ENCODE measurements at regions not wholly inside any gene's neighbourhood (a gene's known extent, or its start where the extent isn't known, plus 50 kb on each side); places are given as distances from the start of the nearest gene placed in this dataset.

DNA sequence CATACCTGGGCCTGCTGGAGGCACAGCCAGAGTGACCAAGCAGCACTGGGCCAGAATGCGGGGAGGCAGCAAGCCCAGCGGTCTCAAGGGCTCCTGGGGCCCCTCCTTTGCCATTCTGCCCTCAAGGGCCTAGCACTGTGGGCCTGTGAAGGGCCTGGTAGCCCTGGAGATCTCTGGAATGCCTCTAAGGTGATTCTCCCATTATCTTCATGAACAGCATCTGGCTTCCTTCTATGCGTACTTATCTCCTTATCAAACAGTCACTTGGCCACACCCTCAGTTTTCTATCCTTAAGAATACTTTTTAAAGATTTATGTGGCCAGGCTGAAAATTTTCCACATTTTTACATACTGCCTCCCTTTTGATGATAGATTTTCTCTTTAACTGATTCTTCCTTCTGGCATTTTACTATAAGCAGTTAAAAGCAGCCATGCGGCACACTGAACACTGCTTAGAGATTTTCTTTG lies 67.5 kb upstream of the CCNY start:
- H3K27ac ChIP-seq (ENCODE audit: extremely low read depth, low read depth, low read length), result no peak overlapping the region
- H4K20me1 ChIP-seq (replicated peaks; ENCODE audit: control insufficient read depth, insufficient read depth, low read length), result no peaks in the 10 kb centered on the region
- H3K9me1 ChIP-seq (ENCODE audit: control insufficient read depth, insufficient read depth, low read length), result no peaks in the 10 kb centered on the region
- in situ Hi-C loops (cut with MboI), result no loop called here
- ChIA-PET POLR2A (no interaction called here), CTCF (ENCODE audit: low intra/inter-chr PET ratio) (no interaction called here)
- 15% methylated on average over 4 of the region's 4 CpGs for WGBS (ENCODE audit: insufficient coverage, low coverage, missing lambda C conversion rate)
- ATAC-seq, result peak; percentile 72
- intact Hi-C loops (cut with micrococcal nuclease), result no loop called here
- no TSS peak for BruUV-seq (replicated peaks)
- H3K4me3 ChIP-seq, result no peak overlapping the region
- H3K4me1 ChIP-seq (replicated peaks in 1 of 2; ENCODE audit: control insufficient read depth in 2 of 2, insufficient read depth in 2 of 2, low read length in 2 of 2), result peaks cover 13 to 16% of the 10 kb centered on the region in 2 experiments
- H3K9ac ChIP-seq (ENCODE audit: insufficient read depth in 1 of 2, low read depth in 2 of 2, low read length in 2 of 2), result peak overlapping the region in 1 of 2 experiments; percentile 85; a peak in 2 of 4 replicates
- H3K9me3 ChIP-seq (replicated peaks; ENCODE audit: control insufficient read depth, insufficient read depth, low read depth, low read length), result no peaks in the 10 kb centered on the region
- H3K27me3 ChIP-seq (ENCODE audit: control insufficient read depth in 2 of 2, insufficient read depth in 2 of 2, low read length in 2 of 2), result no peaks in the 10 kb centered on the region
- no peaks in the 10 kb centered on the region for H3K36me3 ChIP-seq (ENCODE audit: control insufficient read depth, insufficient read depth, low read length)
- H3K79me2 ChIP-seq (ENCODE audit: control insufficient read depth, insufficient read depth, low read length), result no peaks in the 10 kb centered on the region
- DNase-seq (ENCODE audit: extremely low read depth in 1 of 4, low spot score in 3 of 4), result peak in 2 of 4 experiments; percentile 20 to 27
- FAIRE-seq, result no peak
- H2AFZ ChIP-seq (ENCODE audit: low read depth, low read length), result peak overlapping the region; percentile 38; the same call in 1 of the 2 replicates
- H3K4me2 ChIP-seq (ENCODE audit: insufficient read depth, low read length), result peak overlapping the region; percentile 35
- TF ChIP-seq ELF1 (tag; IDR thresholded peaks at IDR 0.05) (peak; percentile 20; the same call in 1 of the 2 replicates), TEAD4 (IDR thresholded peaks at IDR 0.05; ENCODE audit: low read length) (peak; percentile 60; the same call in 1 of the 2 replicates), TEAD4 (CRISPR knock-in tag; IDR thresholded peaks at IDR 0.05; ENCODE audit: borderline replicate concordance) (no peak), POLR2AphosphoS5 (IDR thresholded peaks at IDR 0.05; ENCODE audit: control insufficient read depth, insufficient read depth, low read depth, low read length) (no peak), RCOR1 (IDR thresholded peaks at IDR 0.05; ENCODE audit: borderline replicate concordance in 1 of 2, low read depth in 2 of 2, low read length in 2 of 2) (peak in 1 of 2 experiments; percentile 64; a peak in 1 of 4 replicates), ZNF324 (CRISPR knock-in tag; IDR thresholded peaks at IDR 0.05) (no peak), TFAM (CRISPR knock-in tag; conservative IDR thresholded peaks at IDR 0.05) (no peak), CBFA2T3 (IDR thresholded peaks at IDR 0.05) (peak; percentile 21; the same call in 1 of the 2 replicates), SOX6 (IDR thresholded peaks at IDR 0.05) (peak; percentile 28; the same call in 1 of the 2 replicates), ARID1B (IDR thresholded peaks at IDR 0.05) (peak; percentile 52), EP300 (IDR thresholded peaks at IDR 0.05; ENCODE audit: low read length) (peak; percentile 65), SMARCE1 (IDR thresholded peaks at IDR 0.05) (peak; percentile 38; the same call in 1 of the 2 replicates), CBFA2T2 (conservative IDR thresholded peaks at IDR 0.05) (0 out of 2 replicates have a peak, but pooled peaks have one; percentile 7), POLR3G (IDR thresholded peaks at IDR 0.05; ENCODE audit: extremely low read depth, insufficient read length, insufficient replicate concordance) (no peak), ETV6 (IDR thresholded peaks at IDR 0.05; ENCODE audit: borderline replicate concordance in 1 of 2, low read depth in 2 of 2, low read length in 1 of 2) (peak; percentile 5 to 64; a peak in 1 of 4 replicates), ETV6 (CRISPR knock-in tag; IDR thresholded peaks at IDR 0.05; ENCODE audit: borderline replicate concordance) (no peak)
- TF ChIP-seq, protein P1, sequence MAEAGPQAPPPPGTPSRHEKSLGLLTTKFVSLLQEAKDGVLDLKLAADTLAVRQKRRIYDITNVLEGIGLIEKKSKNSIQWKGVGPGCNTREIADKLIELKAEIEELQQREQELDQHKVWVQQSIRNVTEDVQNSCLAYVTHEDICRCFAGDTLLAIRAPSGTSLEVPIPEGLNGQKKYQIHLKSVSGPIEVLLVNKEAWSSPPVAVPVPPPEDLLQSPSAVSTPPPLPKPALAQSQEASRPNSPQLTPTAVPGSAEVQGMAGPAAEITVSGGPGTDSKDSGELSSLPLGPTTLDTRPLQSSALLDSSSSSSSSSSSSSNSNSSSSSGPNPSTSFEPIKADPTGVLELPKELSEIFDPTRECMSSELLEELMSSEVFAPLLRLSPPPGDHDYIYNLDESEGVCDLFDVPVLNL (CRISPR knock-in tag; IDR thresholded peaks at IDR 0.05; ENCODE audit: low read depth), result no peak
- TF ChIP-seq, protein P2, sequence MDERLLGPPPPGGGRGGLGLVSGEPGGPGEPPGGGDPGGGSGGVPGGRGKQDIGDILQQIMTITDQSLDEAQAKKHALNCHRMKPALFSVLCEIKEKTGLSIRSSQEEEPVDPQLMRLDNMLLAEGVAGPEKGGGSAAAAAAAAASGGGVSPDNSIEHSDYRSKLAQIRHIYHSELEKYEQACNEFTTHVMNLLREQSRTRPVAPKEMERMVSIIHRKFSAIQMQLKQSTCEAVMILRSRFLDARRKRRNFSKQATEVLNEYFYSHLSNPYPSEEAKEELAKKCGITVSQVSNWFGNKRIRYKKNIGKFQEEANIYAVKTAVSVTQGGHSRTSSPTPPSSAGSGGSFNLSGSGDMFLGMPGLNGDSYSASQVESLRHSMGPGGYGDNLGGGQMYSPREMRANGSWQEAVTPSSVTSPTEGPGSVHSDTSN (CRISPR knock-in tag; IDR thresholded peaks at IDR 0.05; ENCODE audit: low read depth), result no peak
- TF ChIP-seq, protein P2 (tag; conservative IDR thresholded peaks at IDR 0.05; ENCODE audit: low read depth), result peak; percentile 30; the same call in 1 of the 2 replicates
- TF ChIP-seq, protein P3, sequence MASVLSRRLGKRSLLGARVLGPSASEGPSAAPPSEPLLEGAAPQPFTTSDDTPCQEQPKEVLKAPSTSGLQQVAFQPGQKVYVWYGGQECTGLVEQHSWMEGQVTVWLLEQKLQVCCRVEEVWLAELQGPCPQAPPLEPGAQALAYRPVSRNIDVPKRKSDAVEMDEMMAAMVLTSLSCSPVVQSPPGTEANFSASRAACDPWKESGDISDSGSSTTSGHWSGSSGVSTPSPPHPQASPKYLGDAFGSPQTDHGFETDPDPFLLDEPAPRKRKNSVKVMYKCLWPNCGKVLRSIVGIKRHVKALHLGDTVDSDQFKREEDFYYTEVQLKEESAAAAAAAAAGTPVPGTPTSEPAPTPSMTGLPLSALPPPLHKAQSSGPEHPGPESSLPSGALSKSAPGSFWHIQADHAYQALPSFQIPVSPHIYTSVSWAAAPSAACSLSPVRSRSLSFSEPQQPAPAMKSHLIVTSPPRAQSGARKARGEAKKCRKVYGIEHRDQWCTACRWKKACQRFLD (CRISPR knock-in tag; IDR thresholded peaks at IDR 0.05), result peak; percentile 37; the same call in 1 of the 2 replicates
